Activated CD4-positive, alpha-beta memory T cell treated with anti-CD3 and anti-CD28 coated beads, Interleukin-2, amount 10 ng/mL, durations not matched to agents 7 days and 5 days (primary cell): ENCODE measurements at regions not wholly inside any gene's neighbourhood (a gene's known extent, or its start where the extent isn't known, plus 50 kb on each side); places are given as distances from the start of the nearest gene placed in this dataset.

Experiments
- CTCF ChIA-PET: fragments of 350-600 bp; sonication (Branson Sonifier 250); formaldehyde crosslinking; loops from one replicate; lab custom pipeline; 2021; ENCODE audit warnings: antibody characterized with exemption, inconsistent platforms; lab: Charles Lee
- POLR2A ChIA-PET: fragments of 350-600 bp; sonication (Branson Sonifier 250); formaldehyde crosslinking; loops from one replicate; lab custom pipeline; 2021; ENCODE audit warnings: antibody characterized with exemption; lab: Charles Lee
- DNase-seq: peaks from one replicate; pipeline ENCODE4 v3.0.0-alpha.2; 2020
- H3K27ac Mint-ChIP-seq: one replicate; pipeline ENCODE4 v1.8.0; 2021; ENCODE audit warnings: mild to moderate bottlenecking, mixed read lengths
- H3K27me3 Mint-ChIP-seq: one replicate; pipeline ENCODE4 v1.8.0; 2021; ENCODE audit warnings: mixed read lengths
- H3K36me3 Mint-ChIP-seq: one replicate; pipeline ENCODE4 v1.8.0; 2021; ENCODE audit warnings: low read depth, mixed read lengths
- H3K4me1 Mint-ChIP-seq: one replicate; pipeline ENCODE4 v1.8.0; 2021; ENCODE audit warnings: mixed read lengths
- H3K4me3 Mint-ChIP-seq: one replicate; pipeline ENCODE4 v1.8.0; 2021; ENCODE audit warnings: mild to moderate bottlenecking, mixed read lengths
- H3K9me3 Mint-ChIP-seq: one replicate; pipeline ENCODE4 v1.8.0; 2021; ENCODE audit warnings: mixed read lengths

GRCh38 chr4:54545663-54546424, 111.9 kb upstream of the KIT start:
- Mint-ChIP-seq H3K4me1 (peaks cover 2% of the 10 kb centered on the region), H3K27me3 (no peaks in the 10 kb centered on the region), H3K9me3 (no peaks in the 10 kb centered on the region), H3K27ac (no peak overlapping the region), H3K4me3 (no peak overlapping the region), H3K36me3 (no peaks in the 10 kb centered on the region)
- DNase-seq, result no peak
- ChIA-PET POLR2A (interaction anchor here (0.6 kb wide), 1 partner anchor 11 kb away, joined by 3 read pairs; no protein-coding TSS in a partner anchor), CTCF (no interaction called here)

- DNase-seq, result no peak
- ChIA-PET CTCF (no interaction called here), POLR2A (no interaction called here)
- no peaks in the 10 kb centered on the region for H3K36me3 Mint-ChIP-seq
- no peak overlapping the region for H3K27ac Mint-ChIP-seq
- H3K27me3 Mint-ChIP-seq, result no peaks in the 10 kb centered on the region
- no peak overlapping the region for H3K4me3 Mint-ChIP-seq
- peaks cover 2% of the 10 kb centered on the region for H3K4me1 Mint-ChIP-seq
- no peaks in the 10 kb centered on the region for H3K9me3 Mint-ChIP-seq
Measured at GRCh38 chr4:54547299-54548097, 110.3 kb upstream of the KIT start.

GRCh38 chr4:54548098-54548620, 109.6 kb upstream of the KIT start:
- H3K4me1 Mint-ChIP-seq, result peaks cover 2% of the 10 kb centered on the region
- H3K27ac Mint-ChIP-seq, result no peak overlapping the region
- no peaks in the 10 kb centered on the region for H3K27me3 Mint-ChIP-seq
- no peak for DNase-seq
- ChIA-PET CTCF (no interaction called here), POLR2A (no interaction called here)
- H3K36me3 Mint-ChIP-seq, result no peaks in the 10 kb centered on the region
- no peaks in the 10 kb centered on the region for H3K9me3 Mint-ChIP-seq
- no peak overlapping the region for H3K4me3 Mint-ChIP-seq

DNA sequence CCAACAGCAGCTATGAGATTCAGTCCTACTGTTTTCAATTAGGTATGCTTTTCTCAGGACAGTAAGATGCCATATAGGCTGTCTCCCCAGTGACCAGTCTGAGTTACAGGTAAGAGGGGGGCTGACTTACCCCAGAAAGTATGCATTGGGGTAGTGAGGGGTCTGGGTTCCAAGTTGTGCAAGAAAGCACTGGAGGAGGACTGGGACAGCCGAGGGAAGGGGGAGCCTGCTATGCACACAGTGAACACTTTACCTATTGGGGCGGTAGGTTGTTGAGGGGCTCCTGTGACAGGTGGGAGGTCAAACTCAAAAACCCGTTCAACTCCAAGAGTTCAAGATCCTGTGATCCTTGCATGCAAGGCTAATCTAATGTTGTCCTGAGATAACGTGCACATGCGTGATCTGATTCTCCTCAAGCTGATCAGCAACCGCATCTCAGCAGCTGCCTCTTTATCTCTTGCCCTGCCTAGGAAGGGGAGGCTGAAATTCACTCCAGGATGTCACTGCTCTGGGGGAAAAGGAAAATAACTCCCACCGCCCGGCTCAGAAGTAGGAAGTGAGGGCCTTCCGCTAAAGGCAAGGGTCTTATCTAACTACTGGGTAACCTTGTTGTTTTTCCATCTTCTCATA, 108.8 kb upstream of the KIT start:
- H3K4me1 Mint-ChIP-seq, result peaks cover 2% of the 10 kb centered on the region
- no peaks in the 10 kb centered on the region for H3K36me3 Mint-ChIP-seq
- no peaks in the 10 kb centered on the region for H3K9me3 Mint-ChIP-seq
- no peak for DNase-seq
- H3K4me3 Mint-ChIP-seq, result no peak overlapping the region
- H3K27me3 Mint-ChIP-seq, result no peaks in the 10 kb centered on the region
- POLR2A ChIA-PET, result no interaction called here
- CTCF ChIA-PET, result no interaction called here
- H3K27ac Mint-ChIP-seq, result no peak overlapping the region

DNA sequence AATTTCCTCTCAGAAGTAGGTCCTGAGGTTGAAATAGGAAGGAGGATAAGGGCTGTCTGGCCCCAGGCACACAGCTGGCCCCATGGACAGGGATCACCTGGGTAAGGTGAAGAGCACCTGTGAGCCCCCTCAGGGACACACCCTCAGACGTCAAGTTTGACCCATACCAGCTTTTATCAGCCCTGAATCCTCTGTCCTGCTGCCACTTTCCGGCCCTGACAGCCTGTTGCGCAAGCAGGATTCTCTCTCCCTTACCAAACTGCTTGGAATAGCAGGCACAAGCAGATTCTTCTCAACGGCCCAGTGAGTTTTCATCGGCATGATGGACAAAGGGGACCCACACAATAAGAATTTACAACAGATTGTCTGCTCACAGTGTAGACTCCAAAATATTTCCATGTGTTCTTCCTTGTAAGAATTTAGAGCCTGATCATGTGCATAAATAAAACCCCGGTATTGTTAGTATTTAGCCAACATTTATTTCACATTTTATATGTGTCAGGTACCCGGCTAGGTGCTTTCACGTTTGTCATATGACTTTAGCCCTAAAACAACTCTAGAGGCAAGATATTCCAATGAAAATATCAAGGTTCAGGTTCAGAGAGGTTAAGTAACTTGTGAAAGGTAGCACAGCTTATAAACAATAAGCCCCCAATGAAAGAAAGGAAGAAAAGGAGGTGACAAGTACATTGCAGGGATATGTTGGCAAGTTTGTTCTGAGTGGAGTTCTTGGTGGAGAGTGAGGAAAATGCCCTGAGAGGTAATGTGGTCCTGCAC, 107.2 kb upstream of the KIT start:
- peaks cover 2% of the 10 kb centered on the region for H3K4me1 Mint-ChIP-seq
- H3K4me3 Mint-ChIP-seq, result no peak overlapping the region

DNA sequence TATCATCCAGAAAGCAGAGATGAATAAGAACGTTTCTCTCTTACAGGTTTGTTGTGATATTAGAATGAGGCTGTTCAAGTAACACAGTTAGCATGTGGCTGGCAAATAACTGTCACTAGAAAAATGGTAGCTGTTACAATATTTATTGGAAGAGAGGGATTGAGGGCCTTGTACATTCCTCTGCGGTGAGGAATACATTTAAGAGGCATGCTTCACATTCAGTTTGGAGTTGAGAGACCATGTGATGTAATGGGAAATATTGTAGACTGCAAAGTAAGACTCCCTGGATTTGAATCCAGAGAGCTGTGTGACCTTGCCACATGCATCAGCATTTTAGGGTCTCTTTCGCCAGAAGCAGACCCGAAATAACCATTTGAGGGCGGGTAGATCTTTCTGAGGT, 104.8 kb upstream of the KIT start:
- no peak overlapping the region for H3K4me3 Mint-ChIP-seq
- H3K9me3 Mint-ChIP-seq, result no peaks in the 10 kb centered on the region
- POLR2A ChIA-PET, result no interaction called here
- DNase-seq, result no peak
- no peaks in the 10 kb centered on the region for H3K27me3 Mint-ChIP-seq
- CTCF ChIA-PET, result no interaction called here
- H3K27ac Mint-ChIP-seq, result no peak overlapping the region
- no peaks in the 10 kb centered on the region for H3K4me1 Mint-ChIP-seq
- H3K36me3 Mint-ChIP-seq, result no peaks in the 10 kb centered on the region

More for the DNA sequence above, 107.2 kb upstream of the KIT start:
- no peaks in the 10 kb centered on the region for H3K27me3 Mint-ChIP-seq
- H3K9me3 Mint-ChIP-seq, result no peaks in the 10 kb centered on the region
- DNase-seq, result no peak
- CTCF ChIA-PET, result no interaction called here
- no peaks in the 10 kb centered on the region for H3K36me3 Mint-ChIP-seq
- no peak overlapping the region for H3K27ac Mint-ChIP-seq
- POLR2A ChIA-PET, result no interaction called here

DNA sequence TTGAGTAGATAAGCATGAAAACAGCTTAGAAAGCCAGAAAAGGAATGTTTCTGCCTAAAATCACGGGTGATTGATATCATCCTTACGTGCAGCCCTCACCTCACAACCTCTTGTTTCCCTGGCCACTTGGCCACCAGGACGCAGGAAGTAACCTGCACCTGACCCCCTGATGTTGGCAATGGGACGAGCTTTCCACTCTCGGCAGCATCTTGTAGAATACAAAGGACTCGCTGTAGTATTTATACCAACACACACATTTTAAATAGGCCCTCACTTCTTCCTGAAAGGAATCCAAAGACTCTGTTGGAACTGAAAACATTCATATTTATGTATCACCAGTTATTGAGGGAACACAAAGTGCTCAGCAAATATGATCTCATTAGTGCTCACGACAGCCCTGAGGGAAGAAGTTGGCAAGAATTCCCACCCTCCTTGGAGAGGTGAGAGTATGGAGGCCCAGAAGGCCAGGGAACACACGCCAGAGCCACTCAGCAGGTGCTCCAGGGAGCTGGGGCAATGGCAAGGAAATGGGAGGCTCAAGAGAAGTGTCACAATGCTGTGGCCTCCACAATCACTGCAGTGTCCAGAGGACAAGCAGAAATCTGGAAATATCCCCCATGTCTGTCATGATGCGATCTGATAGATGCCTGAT, 103.3 kb upstream of the KIT start:
- ChIA-PET POLR2A (no interaction called here), CTCF (interaction anchor here (0.6 kb wide), 1 partner anchor 35 kb away, joined by 3 read pairs; no protein-coding TSS in a partner anchor)
- no peaks in the 10 kb centered on the region for H3K9me3 Mint-ChIP-seq
- no peaks in the 10 kb centered on the region for H3K27me3 Mint-ChIP-seq
- no peak overlapping the region for H3K27ac Mint-ChIP-seq
- no peak overlapping the region for H3K4me3 Mint-ChIP-seq
- H3K36me3 Mint-ChIP-seq, result no peaks in the 10 kb centered on the region
- no peaks in the 10 kb centered on the region for H3K4me1 Mint-ChIP-seq
- DNase-seq, result no peak

GRCh38 chr4:54556051-54556450, 101.7 kb upstream of the KIT start:
- Mint-ChIP-seq H3K27me3 (no peaks in the 10 kb centered on the region), H3K27ac (no peak overlapping the region)
- POLR2A ChIA-PET, result no interaction called here

GRCh38 chr4:54556587-54556986, 101.2 kb upstream of the KIT start:
- POLR2A ChIA-PET, result no interaction called here
- no peaks in the 10 kb centered on the region for H3K36me3 Mint-ChIP-seq

More at GRCh38 chr4:54556051-54556450, 101.7 kb upstream of the KIT start:
- no peak for DNase-seq
- Mint-ChIP-seq H3K4me1 (no peaks in the 10 kb centered on the region), H3K4me3 (no peak overlapping the region), H3K9me3 (no peaks in the 10 kb centered on the region), H3K36me3 (no peaks in the 10 kb centered on the region)
- CTCF ChIA-PET, result no interaction called here

GRCh38 chr4:54558889-54559677, 98.7 kb upstream of the KIT start:
- Mint-ChIP-seq H3K27ac (no peak overlapping the region), H3K36me3 (no peaks in the 10 kb centered on the region), H3K4me3 (no peak overlapping the region), H3K27me3 (no peaks in the 10 kb centered on the region), H3K4me1 (no peaks in the 10 kb centered on the region), H3K9me3 (no peaks in the 10 kb centered on the region)
- CTCF ChIA-PET, result no interaction called here
- POLR2A ChIA-PET, result interaction anchor here (1.1 kb wide), 1 partner anchor 16 kb away, joined by 3 read pairs; no protein-coding TSS in a partner anchor
- DNase-seq, result no peak

More at GRCh38 chr4:54556587-54556986, 101.2 kb upstream of the KIT start:
- CTCF ChIA-PET, result no interaction called here
- Mint-ChIP-seq H3K9me3 (no peaks in the 10 kb centered on the region), H3K4me1 (no peaks in the 10 kb centered on the region), H3K27me3 (no peaks in the 10 kb centered on the region), H3K4me3 (no peak overlapping the region), H3K27ac (no peak overlapping the region)
- no peak for DNase-seq

GRCh38 chr4:54560513-54560912, 97.2 kb upstream of the KIT start:
- ChIA-PET POLR2A (no interaction called here), CTCF (no interaction called here)
- Mint-ChIP-seq H3K36me3 (no peaks in the 10 kb centered on the region), H3K9me3 (no peaks in the 10 kb centered on the region), H3K27me3 (no peaks in the 10 kb centered on the region), H3K27ac (no peak overlapping the region), H3K4me1 (no peaks in the 10 kb centered on the region), H3K4me3 (no peak overlapping the region)
- DNase-seq, result no peak
